Thyroid gland (tissue), 4 donors: ENCODE measurements at regions not wholly inside any gene's neighbourhood (a gene's known extent, or its start where the extent isn't known, plus 50 kb on each side); places are given as distances from the start of the nearest gene placed in this dataset.

Experiments used
- DNase-seq, 2 donors: peaks; one replicate each; pipeline ENCODE4 v3.0.0-alpha.2; 2019
- H3K27ac ChIP-seq, 3 donors: fragments of 200-600 bp; sonication (generic); 1 replicate in 2 of 3; 2 replicates in 1 of 3; pipeline ENCODE4 v1.5.1; 2016 to 2019; ENCODE audit warnings: mild to moderate bottlenecking in 1 of 3, moderate library complexity in 1 of 3
- H3K27me3 ChIP-seq: fragments of 200-600 bp; sonication (generic); one replicate; pipeline ENCODE4 v1.5.1; 2019
- H3K36me3 ChIP-seq, 2 donors: fragments of 200-600 bp; sonication (generic); one replicate each; pipeline ENCODE4 v1.5.1; 2016 to 2019
- H3K4me1 ChIP-seq, 2 donors: fragments of 200-600 bp; sonication (generic); one replicate each; pipeline ENCODE4 v1.5.1; 2017 to 2019
- H3K4me3 ChIP-seq, 3 donors: fragments of 200-600 bp; sonication (generic); replicated peaks in 1 of 3; 1 replicate in 2 of 3; 2 replicates in 1 of 3; pipeline ENCODE4 v1.5.1; 2016; ENCODE audit warnings: mild to moderate bottlenecking in 1 of 3
- H3K9me3 ChIP-seq: fragments of 200-600 bp; sonication (generic); one replicate; pipeline ENCODE4 v1.5.1; 2017
- CTCF ChIP-seq, 6 experiments: fragments of 200-600 bp in 3 of 6; fragments of 450-650 bp in 3 of 6; sonication (generic) in 3 of 6; IDR thresholded peaks; one replicate each; pipeline ENCODE4 v1.5.1; 2016 to 2019; ENCODE audit warnings: antibody characterized with exemption in 6 of 6, mild to moderate bottlenecking in 2 of 6, inconsistent platforms in 1 of 6, moderate library complexity in 1 of 6
- POLR2A ChIP-seq, 2 donors: fragments of 450-650 bp; IDR thresholded peaks; one replicate each; pipeline ENCODE4 v1.6.1; 2017; ENCODE audit warnings: antibody characterized with exemption in 2 of 2, mild to moderate bottlenecking in 2 of 2, moderate library complexity in 1 of 2
- WGBS, 2 donors: methylation state at CpG; one replicate each; pipeline ENCODE4 v1.1.5; 2017; 5-methylcytosine and 5-hydroxymethylcytosine counted together
- intact Hi-C: fragments of 100-400 bp; cut with DNase I; formaldehyde crosslinking; loops from one replicate; pipeline ENCODE4 v1.15.1; 2023

- Histone ChIP-seq H3K27me3 (peaks cover 26% of the 10 kb centered on the region), H3K36me3 (no peaks in the 10 kb centered on the region), H3K4me3 (no peak overlapping the region), H3K9me3 (no peaks in the 10 kb centered on the region), H3K4me1 (peaks cover 5 to 15% of the 10 kb centered on the region in 2 donors), H3K27ac (no peak overlapping the region)
- intact Hi-C loops, result no loop called here
- DNase-seq, result no peak
- TF ChIP-seq CTCF (IDR thresholded peaks at IDR 0.05) (no peak), POLR2A (IDR thresholded peaks at IDR 0.05) (no peak)
- WGBS, 2 donors, result 9 to 11% methylated on average over 6 of the region's 6 CpGs
Measured at GRCh38 chr12:114481200-114481535, 75.2 kb upstream of the TBX5 start.

- TF ChIP-seq CTCF (IDR thresholded peaks at IDR 0.05) (no peak), POLR2A (IDR thresholded peaks at IDR 0.05) (no peak)
- 5 to 6% methylated on average over 26 to 31 of the region's 34 CpGs for WGBS, 2 donors
- DNase-seq, result no peak
- H3K27ac ChIP-seq, result no peak overlapping the region
- peaks cover 5 to 15% of the 10 kb centered on the region in 2 donors for H3K4me1 ChIP-seq
- no peaks in the 10 kb centered on the region for H3K9me3 ChIP-seq
- H3K36me3 ChIP-seq, result no peaks in the 10 kb centered on the region
- peaks cover 29% of the 10 kb centered on the region for H3K27me3 ChIP-seq
- intact Hi-C loops, result no loop called here
- H3K4me3 ChIP-seq, result peak overlapping the region in 1 of 3 donors; percentile 17
Measured at GRCh38 chr12:114480337-114481199, 74.6 kb upstream of the TBX5 start.

DNA sequence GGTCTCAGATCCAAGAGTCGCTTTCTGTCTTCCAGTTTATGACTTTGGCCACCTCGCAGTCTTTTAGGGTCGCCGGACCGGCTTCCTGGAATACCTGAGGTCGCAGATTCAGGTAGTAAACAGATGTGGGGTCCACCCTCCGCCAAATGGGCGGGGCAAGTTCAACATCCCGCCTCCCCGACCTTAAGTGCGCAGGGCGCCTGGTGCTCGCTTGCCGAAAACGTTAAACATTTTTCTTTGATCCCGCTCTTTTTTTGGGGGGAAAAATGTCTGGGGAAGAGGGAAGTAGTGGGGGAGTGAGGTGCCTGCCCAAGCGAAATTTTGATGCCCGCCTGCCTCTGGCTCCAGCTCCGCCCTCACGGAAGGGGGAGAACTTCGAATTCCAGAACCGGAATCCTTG, 73.9 kb upstream of the TBX5 start:
- WGBS, 2 donors, result 6% methylated on average over 22 of the region's 22 CpGs
- Histone ChIP-seq H3K27me3 (peaks cover 29% of the 10 kb centered on the region), H3K9me3 (no peaks in the 10 kb centered on the region), H3K27ac (no peak overlapping the region), H3K4me1 (peaks cover 5 to 15% of the 10 kb centered on the region in 2 donors), H3K4me3 (peak overlapping the region in 1 of 3 donors; percentile 17), H3K36me3 (no peaks in the 10 kb centered on the region)
- TF ChIP-seq POLR2A (IDR thresholded peaks at IDR 0.05), result no peak
- TF ChIP-seq CTCF (IDR thresholded peaks at IDR 0.05), result no peak
- intact Hi-C loops, result no loop called here
- DNase-seq, result no peak

DNA sequence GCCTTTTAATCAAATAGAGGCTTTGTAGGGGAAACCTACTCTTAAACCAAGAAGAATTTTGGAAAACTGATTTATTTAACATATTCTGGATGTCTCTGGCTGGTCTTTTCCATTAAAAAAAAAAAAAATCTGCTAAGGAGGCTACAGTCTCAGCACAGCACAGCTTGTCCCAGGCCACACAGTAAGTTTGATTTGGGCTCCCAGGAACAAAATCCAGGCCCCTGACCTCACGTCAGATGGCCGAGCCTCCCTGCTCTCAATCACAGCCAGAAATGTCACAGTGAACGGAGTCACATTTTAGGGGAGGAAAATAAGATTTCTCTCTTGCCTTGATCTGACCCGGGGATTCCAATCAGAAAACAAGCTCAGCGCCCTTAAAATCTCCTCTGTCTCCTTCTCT, 72.9 kb upstream of the TBX5 start:
- WGBS, 2 donors, result 30 to 36% methylated on average over 5 of the region's 5 CpGs
- DNase-seq, result no peak
- Histone ChIP-seq H3K27ac (no peak overlapping the region), H3K4me3 (no peak overlapping the region), H3K9me3 (no peaks in the 10 kb centered on the region), H3K36me3 (no peaks in the 10 kb centered on the region), H3K27me3 (peaks cover 29% of the 10 kb centered on the region), H3K4me1 (peaks cover 5 to 15% of the 10 kb centered on the region in 2 donors)
- no peak for TF ChIP-seq CTCF (IDR thresholded peaks at IDR 0.05)
- TF ChIP-seq POLR2A (IDR thresholded peaks at IDR 0.05), result no peak
- intact Hi-C loops, result no loop called here

DNA sequence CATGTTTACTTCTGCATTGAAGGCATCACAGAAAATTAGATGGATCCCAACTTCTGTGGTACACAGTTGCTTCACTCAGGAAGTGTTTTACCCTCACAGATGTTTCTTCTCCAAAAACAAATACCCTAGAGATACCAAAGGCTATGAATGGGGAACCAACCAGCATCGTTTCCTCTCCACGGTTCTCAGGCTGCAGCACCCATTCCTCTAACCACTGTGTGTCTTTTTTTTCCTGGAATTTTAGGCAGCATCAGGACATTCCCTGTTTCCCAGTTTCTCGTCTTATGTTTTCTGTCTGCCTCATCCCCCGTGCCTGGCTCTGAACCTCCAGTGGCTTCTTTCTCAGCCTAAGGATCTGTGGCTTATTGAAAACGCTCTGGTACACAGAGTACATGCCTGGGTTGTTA, 72.0 kb upstream of the TBX5 start:
- Histone ChIP-seq H3K27me3 (peaks cover 29% of the 10 kb centered on the region), H3K36me3 (no peaks in the 10 kb centered on the region), H3K4me1 (peaks cover 5 to 15% of the 10 kb centered on the region in 2 donors), H3K4me3 (no peak overlapping the region), H3K27ac (no peak overlapping the region), H3K9me3 (no peaks in the 10 kb centered on the region)
- WGBS, 2 donors, result 14 to 17% methylated on average over 5 of the region's 5 CpGs
- DNase-seq, result no peak
- intact Hi-C loops, result no loop called here
- TF ChIP-seq POLR2A (IDR thresholded peaks at IDR 0.05), result no peak
- TF ChIP-seq CTCF (IDR thresholded peaks at IDR 0.05), result no peak
